HUDEP-2 (cell line): ENCODE measurements at regions not wholly inside any gene's neighbourhood (a gene's known extent, or its start where the extent isn't known, plus 50 kb on each side); places are given as distances from the start of the nearest gene placed in this dataset.

ENCODE experiments used
- DNase-seq, 76 experiments: peaks; one replicate each; lab custom pipeline; 2025; ENCODE audit not compliant: unreplicated experiment in 76 of 76; lab: John Stamatoyannopoulos, UW

DNA sequence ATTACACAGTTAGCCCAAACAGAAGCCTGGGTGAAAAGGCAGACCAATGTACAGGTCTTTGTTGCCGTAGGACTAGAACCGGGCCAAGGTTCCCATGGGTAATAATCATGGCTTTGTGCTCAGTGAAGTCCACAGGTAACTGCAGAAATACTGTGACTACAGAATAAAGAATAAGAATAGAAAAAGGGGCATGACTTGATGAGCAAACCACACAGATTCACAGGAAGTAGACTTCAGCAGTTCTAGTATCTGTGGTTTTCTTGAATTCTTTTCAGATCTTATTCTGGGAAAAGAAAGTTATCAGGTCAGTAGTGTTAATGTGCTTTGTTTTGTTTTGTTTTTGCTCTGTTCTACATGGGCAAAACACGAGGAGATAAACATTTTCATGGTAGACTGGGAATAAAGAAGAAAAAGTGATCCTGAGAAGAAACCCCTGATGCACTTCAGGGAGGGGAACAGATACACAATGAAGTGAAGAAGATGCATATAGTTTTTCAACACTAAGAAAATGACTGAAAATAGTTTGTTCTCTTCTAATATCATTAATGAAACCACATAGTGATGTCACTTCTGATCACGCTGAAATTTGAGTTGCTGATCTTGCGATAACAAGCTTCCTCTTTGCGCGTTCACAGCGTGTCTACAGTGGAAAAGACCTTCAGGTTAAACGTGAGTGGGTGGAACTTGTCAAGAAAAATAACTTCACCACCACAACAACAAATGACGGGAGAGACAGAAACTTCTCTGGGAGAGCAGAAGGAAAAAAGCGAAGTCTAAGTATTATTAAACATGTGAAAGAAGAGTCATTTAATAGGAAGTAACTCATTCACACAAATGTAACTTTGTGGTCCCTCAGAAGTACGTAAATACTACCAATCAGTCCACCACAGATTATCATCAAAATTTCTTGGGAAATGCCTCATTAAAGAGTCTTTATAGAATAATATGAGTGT is 315.8 kb upstream of the SATB1 start:
- DNase-seq = no peak

GRCh38 chr3:18739099-18739433 is 313.9 kb upstream of the SATB1 start:
- DNase-seq = no peak

DNA sequence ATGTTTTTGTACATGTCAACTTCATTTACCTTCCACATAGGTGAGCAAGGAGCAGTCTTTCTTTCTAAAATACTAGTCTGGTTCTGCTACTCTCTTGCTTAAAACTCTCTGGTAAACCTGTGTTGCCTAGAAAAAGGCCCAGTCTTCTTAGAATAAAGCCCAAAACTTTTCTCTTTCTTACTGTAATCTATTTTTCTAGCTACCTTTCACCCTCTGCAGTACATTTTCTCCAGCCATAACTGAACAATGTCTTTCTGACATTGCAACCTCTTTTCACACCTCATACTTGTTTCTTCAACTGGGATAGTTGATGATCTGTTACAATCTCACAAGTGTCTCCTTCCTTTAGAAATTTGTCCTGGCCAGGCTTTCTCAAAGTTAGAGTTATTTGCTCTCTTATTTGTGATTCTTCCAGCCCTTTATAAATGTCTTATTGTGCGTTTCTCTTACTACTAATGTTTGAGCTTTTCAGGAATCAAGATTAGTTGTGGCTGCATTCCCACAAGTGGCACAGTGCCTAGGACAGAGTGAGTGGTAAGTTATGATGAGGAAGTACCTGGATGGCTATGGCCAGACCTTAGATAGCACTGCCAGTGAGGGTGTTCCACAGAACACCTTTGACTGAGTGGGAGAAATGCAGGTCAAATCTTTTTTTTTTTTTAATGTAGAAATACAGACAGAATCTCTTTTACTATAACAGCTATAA is 313.4 kb upstream of the SATB1 start:
- DNase-seq = no peak

DNA sequence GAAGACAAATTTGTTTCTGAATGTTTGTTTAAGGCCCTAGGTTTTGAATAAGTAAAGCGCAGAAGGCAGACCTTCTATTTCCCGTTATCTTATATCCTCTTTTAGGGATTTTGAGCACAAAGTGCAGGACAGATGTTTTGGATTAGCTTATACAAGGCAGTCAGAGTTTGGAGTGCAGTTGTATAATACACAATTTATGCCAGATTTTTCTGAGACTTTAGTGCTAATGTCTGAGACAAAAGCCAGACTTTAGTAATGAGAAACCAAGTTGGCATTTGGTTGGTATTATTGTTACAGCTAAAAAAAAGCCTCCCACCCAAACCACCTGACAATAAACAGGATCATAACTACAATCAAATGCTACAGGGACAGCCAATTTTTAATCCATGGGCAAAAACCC is 309.9 kb upstream of the SATB1 start:
- no peak for DNase-seq

GRCh38 chr3:18734309-18734708 is 309.2 kb upstream of the SATB1 start:
- DNase-seq = no peak

- no peak for DNase-seq
Measured at GRCh38 chr3:18732474-18732873, 307.3 kb upstream of the SATB1 start.

DNA sequence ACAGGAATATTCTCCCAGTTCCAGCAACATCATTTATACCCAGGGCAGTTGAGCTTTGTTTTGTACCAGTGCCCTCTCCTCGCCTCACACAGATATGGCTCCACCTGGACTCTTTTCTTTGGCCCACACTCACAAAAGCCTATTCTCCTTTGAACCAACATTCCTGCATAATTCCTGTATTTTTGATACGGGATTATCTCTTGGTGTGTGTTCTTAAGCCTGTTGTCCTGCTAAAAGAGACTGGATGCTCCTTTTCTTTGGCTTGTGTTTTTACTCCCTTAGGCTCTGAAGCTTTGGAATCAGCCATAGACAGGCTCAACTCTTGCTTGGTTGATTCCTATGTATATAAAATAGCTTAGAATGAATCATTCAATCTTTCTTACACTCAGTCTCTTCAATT is 305.4 kb upstream of the SATB1 start:
- DNase-seq = no peak

- DNase-seq = no peak
Measured at GRCh38 chr3:18729671-18730070, 304.5 kb upstream of the SATB1 start.

GRCh38 chr3:18725668-18726407 is 300.7 kb upstream of the SATB1 start:
- DNase-seq = no peak

- DNase-seq = no peak
Measured at GRCh38 chr3:18724456-18724855, 299.3 kb upstream of the SATB1 start.

DNA sequence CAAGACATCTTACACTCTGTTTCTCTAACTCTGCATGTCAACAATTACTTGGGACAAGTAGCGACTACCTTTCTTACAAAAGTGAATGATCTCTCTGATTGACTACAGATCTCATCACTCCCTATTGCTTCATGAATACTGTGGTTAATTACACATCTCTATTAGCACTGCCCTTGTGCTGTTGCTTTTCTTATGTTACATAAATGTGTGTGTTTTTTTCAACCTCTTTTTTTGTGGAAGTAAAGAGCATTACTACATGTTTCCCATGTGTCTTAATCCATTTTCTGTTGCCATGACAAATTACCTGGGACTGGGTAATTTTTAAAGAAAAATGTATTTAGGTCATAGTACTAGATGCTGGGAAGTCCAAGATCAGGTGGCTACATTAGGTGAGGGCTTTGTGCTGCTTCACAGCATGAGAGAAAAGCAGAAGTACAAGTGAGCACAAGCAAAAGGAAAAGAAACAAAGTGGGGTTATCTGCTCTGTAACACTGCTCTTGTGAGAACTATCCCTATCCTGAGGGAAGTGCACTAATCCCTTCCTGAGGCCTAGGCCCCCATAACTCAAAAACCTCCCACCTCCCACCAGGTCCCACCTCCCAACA is 298.2 kb upstream of the SATB1 start:
- no peak for DNase-seq

DNA sequence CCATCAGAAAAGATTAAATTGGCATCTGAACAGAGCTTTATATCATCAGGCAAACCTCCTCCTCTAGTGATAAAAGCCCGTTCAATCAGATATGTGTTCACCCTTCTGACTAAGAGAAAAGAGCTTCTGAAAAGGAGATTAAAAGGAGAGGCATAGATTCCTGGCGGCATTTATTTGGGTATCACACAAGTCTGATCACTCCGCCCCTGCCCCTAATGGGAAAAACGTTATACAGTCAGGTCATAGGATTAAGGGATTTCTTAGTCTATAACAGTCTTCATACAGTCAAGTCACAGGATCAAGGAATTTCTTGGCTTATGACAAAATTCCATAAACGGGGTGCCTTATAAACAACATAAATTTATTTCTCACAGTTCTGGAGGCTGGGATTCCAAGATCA is 295.4 kb upstream of the SATB1 start:
- DNase-seq = no peak

GRCh38 chr3:18717598-18717997 is 292.5 kb upstream of the SATB1 start:
- DNase-seq = no peak

DNA sequence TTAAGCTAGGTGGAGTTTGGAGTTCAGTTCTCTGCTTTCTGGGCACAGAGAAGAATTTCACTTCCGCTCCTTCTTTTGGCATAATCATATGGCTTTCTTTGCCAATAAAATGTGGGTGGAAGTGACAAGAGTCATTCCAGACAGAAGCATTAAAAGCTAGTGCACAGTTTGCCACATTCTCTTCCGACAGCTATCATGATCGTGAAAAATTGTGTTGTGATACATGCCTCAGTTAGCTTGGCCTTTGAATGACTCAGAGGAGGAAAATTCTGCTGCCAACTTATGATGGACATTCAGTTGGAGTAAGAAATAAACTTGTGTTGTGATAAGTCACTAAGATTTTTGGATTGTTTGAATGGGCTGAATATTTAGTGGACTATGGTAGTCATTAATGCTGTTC is 291.7 kb upstream of the SATB1 start:
- DNase-seq = no peak

- DNase-seq = no peak
Measured at GRCh38 chr3:18716101-18716500, 291.0 kb upstream of the SATB1 start.

- DNase-seq = no peak
Measured at GRCh38 chr3:18715208-18715607, 290.1 kb upstream of the SATB1 start.

DNA sequence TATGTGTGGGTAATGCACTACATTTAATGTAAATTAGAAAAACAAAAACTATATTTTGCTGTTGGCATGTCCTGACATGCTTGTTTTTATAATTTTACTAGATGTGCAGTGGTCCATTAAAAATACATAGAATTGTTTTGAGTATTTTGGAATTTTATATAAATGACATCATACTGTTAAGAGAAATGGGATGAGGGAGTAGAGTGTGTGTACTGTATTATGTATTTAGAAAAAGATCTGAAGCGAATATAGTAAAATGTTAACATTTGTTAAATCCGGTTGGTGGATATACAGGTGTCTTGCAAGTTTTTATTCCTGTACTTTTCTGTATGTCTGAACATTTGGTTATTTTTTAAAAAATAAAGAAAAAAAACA is 288.4 kb upstream of the SATB1 start:
- no peak for DNase-seq

GRCh38 chr3:18712713-18713576 is 287.8 kb upstream of the SATB1 start:
- no peak for DNase-seq

- no peak for DNase-seq
Measured at GRCh38 chr3:18704326-18704725, 279.2 kb upstream of the SATB1 start.

DNA sequence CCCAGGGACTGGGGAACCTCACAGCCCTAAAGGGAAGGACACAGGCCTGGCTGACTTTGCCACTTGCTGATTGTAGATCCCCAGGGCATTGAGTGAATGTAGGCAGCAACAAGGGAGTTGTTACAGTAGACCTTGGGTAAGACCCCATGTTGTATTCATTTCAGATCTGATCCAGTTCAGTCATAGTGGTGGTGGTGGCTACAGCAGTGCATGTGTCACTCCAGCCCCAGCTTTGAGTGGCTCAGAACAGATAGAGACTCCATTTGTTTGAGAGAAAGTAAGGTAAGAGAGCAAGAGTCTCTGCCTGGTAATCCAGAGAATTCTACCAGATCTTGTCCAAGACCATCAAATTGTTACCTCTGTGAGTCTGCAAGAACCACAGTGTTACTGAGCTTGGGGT is 278.7 kb upstream of the SATB1 start:
- no peak for DNase-seq
